ENCODE measurements at regions not wholly inside any gene's neighbourhood (a gene's known extent, or its start where the extent isn't known, plus 50 kb on each side); places are given as distances from the start of the nearest gene placed in this dataset.
"Not testable (repeated sequence)": the region's sequence is repeated elsewhere in the genome, so short reads cannot be mapped to it uniquely, and the experiment has no call there.

DNA sequence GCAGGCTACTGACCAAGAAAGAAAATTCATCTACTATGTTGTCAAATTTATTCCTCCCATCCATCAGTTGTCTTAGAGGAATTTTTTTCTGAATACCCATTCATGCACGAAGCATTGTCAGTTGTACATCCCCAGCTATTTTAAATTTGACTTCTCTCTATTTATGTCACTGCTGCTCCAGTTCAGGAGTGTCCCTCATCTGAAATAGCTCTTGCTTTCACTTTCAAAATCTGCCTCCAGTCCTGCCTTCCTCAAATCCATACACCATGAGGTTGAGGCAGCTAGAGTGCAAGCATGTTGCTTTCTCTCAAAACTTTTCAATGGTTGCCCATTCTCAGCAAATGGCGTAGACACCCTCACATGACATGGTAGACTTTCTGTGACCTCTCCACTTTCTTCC is 335.4 kb upstream of the CDH2 start:
- ATAC-seq (no peak), DNase-seq (no peak)
- intact Hi-C loops (cut with DNase I, micrococcal nuclease): no loop called here

DNA sequence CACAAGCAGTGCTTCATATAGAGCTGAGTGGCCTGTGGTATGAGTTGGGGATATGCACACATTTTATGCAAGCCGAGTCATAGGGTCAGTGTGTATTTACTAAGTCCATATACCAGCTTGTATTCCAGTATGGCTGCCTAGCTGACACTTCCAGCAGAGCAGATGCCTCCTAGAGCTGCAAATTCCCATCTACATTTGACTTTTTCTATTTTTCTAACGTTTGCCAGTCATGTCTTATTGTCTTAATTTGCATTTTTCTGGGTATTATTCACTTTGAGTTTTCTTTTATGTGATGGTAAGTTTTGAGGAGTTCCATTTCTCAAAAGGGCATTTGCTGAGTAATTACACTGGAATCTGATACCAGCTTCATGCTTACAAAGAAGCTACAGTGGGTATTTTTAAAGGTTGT is 334.5 kb upstream of the CDH2 start:
- DNase-seq (no peak), ATAC-seq (no peak)
- intact Hi-C loops (cut with DNase I, micrococcal nuclease): no loop called here

- ATAC-seq (no peak), DNase-seq (no peak)
- intact Hi-C loops (cut with DNase I, micrococcal nuclease): no loop called here
Measured at GRCh38 chr18:28510210-28510609, 333.3 kb upstream of the CDH2 start.

DNA sequence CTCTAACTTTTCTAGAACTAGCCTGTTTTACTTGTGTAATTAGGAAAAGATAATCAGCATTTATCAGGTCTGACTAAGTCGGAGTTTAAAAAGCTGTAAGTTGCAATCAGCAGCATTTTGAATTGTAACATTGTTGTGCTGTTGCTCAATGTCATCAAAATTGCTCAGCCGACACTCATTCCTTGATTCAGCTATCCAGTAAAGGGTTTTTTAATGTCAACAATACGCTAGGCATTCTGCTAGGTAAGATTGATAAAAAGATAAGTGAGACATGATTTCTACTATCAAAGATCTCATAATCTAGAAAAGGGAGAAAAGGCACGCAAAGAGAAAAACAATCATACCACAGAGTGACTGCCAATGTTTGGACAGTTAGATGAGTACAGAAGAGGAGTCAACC is 327.1 kb upstream of the CDH2 start:
- DNase-seq (no peak), ATAC-seq (no peak)
- intact Hi-C loops (cut with DNase I, micrococcal nuclease): no loop called here

GRCh38 chr18:28494151-28494550 is 317.2 kb upstream of the CDH2 start:
- intact Hi-C loops (cut with DNase I, micrococcal nuclease): no loop called here
- no peak for ATAC-seq
- no peak for DNase-seq

- ATAC-seq (no peak), DNase-seq (no peak)
- intact Hi-C loops (cut with DNase I, micrococcal nuclease): no loop called here
Measured at GRCh38 chr18:28485918-28486317, 309.0 kb upstream of the CDH2 start.

GRCh38 chr18:28485210-28485801 is 308.4 kb upstream of the CDH2 start:
- ATAC-seq (no peak), DNase-seq (no peak)
- intact Hi-C loops (cut with DNase I, micrococcal nuclease): no loop called here

DNA sequence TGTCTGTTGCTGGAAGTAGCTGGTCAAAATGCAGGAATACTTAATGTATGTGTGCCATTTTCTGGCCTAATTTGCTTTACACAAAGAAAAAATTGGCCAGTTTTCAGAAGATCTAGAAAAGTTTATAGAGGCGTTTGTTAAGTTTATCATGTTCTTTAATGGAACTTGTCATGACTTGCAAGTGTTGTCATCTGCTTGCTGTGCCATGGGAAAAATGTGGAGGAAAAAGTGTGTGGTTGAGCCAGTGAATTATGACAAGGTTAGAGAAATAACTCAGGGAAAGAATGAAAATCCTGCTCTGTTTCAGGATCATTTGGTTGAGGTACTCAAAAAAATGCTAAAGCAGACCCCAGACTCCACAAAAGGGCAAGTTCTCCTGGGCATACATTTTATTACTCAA is 301.6 kb upstream of the CDH2 start:
- ATAC-seq (no peak), DNase-seq (no peak)
- intact Hi-C loops (cut with DNase I, micrococcal nuclease): no loop called here

GRCh38 chr18:28476302-28476701 is 299.4 kb upstream of the CDH2 start:
- DNase-seq: no peak
- no peak for ATAC-seq
- intact Hi-C loops (cut with DNase I, micrococcal nuclease): no loop called here

GRCh38 chr18:28469946-28470345 is 293.0 kb upstream of the CDH2 start:
- intact Hi-C loops (cut with DNase I, micrococcal nuclease): no loop called here
- DNase-seq (no peak), ATAC-seq (no peak)

DNA sequence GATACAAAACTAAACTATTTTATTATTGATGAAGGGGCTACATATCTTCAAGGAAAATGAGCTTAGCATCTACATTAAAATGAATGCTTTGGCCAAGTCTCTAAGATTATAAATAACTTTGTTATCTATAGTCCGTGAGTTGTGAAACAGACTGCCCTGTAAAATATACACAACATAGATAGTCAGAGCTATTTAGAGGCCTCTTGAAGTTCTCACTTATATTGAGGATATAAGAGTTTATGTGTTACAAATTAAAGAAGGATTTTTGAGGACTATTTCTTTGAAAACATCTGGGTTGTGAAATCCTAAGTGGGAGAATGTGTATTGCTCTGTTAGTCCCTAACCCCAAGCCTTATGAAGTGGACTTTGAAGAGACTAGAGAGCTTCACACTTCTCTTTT is 292.0 kb upstream of the CDH2 start:
- no peak for ATAC-seq
- no peak for DNase-seq
- intact Hi-C loops (cut with DNase I, micrococcal nuclease): no loop called here

DNA sequence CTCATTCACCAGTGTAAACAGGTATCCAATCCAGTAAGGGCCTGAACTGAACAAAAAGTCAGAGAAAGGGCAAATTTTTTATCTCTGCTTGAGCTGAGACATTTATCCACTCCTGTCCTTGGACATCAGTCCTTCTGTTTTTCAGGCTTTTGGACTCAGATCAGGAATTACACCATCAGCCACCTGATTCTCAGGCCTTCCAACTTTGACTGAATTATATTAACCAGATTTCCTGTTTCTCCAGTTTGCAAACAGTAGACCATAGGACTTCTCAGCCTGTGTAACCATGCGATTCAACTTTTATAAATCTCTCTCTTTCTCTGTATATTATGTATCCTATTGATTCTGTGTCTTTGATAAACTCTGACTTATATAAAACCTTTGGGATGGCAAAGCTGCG is 289.3 kb upstream of the CDH2 start:
- DNase-seq (no peak), ATAC-seq (no peak)
- intact Hi-C loops (cut with DNase I, micrococcal nuclease): no loop called here

GRCh38 chr18:28459587-28459986 is 282.7 kb upstream of the CDH2 start:
- intact Hi-C loops (cut with DNase I, micrococcal nuclease): no loop called here
- ATAC-seq: no peak
- DNase-seq: no peak

- ATAC-seq: no peak
- no peak for DNase-seq
- intact Hi-C loops (cut with DNase I, micrococcal nuclease): no loop called here
Measured at GRCh38 chr18:28458751-28459150, 281.8 kb upstream of the CDH2 start.

DNA sequence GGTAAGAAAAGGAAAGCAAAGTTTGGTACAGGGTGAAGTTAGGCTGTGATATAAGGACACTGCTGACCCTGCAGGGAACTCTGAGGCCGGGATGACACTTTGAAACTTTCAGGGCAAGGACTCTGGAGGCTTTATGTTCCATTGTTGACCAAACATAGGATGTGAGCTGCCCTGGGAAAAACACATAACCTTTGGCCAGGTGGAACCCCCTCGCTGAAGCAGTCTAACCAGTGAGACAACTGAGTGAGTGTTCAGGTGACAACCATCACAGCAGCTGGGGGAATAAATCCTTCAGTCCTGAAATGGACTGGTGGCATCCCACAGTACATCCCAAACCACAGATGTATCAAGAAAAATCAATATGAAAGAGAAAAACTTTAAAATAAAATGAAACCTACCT is 280.9 kb upstream of the CDH2 start:
- ATAC-seq: no peak
- intact Hi-C loops (cut with DNase I, micrococcal nuclease): no loop called here

GRCh38 chr18:28455971-28456370 is 279.0 kb upstream of the CDH2 start:
- intact Hi-C loops (cut with DNase I, micrococcal nuclease): no loop called here
- ATAC-seq (no peak), DNase-seq (no peak)

More for the DNA sequence above, 280.9 kb upstream of the CDH2 start:
- no peak for DNase-seq

DNA sequence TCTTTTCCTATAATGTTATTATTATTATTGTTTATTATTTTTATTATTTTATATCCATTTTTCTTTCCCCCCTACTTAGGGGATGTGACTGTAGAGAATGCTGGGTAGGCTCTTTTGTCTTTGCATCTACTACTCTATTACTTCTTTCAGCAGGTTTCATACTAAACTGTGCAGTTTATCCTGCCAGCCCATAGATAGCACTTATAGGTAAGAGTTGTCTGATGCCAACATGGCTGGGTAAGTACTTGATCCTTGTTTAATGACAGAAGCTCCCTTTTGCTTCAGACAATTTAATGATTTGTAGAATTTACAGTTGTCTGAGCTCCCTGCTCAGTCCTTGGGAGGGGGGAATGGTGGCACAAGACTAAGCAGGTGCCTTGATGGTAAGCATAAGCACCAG is 262.9 kb upstream of the CDH2 start:
- DNase-seq (no peak), ATAC-seq (no peak)
- intact Hi-C loops (cut with DNase I, micrococcal nuclease): no loop called here

GRCh38 chr18:28438381-28438780 is 261.5 kb upstream of the CDH2 start:
- DNase-seq: no peak
- ATAC-seq: no peak
- intact Hi-C loops (cut with DNase I, micrococcal nuclease): no loop called here

DNA sequence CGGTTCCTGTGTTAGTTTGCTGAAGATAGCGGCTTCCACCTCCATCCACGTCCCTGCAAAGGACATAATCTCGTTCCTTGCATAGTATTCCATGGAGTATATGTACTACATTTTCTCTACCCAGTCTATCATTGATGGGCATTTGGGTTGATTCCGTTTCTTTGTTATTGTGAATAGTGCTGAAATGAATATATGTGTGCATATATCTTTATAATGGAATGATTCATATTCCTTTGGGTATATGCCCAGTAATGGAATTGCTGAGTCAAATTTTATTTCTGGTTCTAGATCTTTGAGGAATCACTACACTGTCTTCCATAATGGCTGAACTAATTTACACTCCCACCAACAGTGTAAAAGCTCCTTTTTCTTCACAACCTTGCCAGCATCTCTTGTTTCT is 255.4 kb upstream of the CDH2 start:
- ATAC-seq (no peak), DNase-seq (no peak)
- intact Hi-C loops (cut with DNase I, micrococcal nuclease): no loop called here

DNA sequence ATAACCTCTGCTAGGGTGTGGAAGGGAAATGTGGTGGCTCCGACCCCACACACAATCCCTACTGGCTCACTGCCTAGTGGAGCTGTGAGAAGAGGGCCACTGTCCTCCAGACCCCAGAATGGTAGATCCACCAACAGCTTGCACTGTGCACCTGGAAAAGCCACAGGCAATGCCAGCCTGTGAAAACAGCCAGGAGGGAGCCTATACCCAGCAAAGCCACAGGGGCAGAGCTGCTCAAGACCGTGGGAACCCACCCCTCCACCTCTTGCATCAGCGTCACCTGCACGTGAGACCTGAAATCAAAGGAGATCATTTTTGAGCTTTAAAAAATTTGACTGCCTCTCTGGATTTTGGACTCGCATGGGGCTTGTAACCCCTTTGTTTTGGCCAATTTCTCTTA is 249.0 kb upstream of the CDH2 start:
- intact Hi-C loops (cut with DNase I, micrococcal nuclease): no loop called here
- no peak for DNase-seq
- ATAC-seq: no peak

DNA sequence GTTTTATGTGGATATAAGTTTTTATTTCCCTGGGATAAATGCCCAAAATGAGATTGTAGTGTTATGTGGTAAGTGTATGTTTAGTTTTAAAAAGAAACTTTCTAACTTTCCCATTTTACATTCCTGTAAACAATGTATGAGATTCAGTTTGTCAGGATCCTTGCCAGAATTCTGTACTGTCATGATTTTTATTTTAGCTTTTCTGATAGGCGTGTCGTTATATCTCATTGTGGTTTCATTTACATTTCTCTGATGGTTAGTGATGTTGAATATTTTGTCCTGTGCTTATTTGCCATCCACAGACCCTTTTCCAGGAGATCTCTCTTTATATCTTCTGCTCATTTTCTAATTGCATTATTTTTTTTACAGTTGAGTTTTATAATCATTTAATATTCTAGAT is 245.6 kb upstream of the CDH2 start:
- DNase-seq (no peak), ATAC-seq (no peak)
- intact Hi-C loops (cut with DNase I, micrococcal nuclease): no loop called here

- ATAC-seq; DNase-seq; intact Hi-C loops (cut with DNase I, micrococcal nuclease): not testable (repeated sequence)
Measured at GRCh38 chr18:28421950-28422349, 245.0 kb upstream of the CDH2 start.

All from left colon (tissue), 2 donors.